ENCODE measurements at regions not wholly inside any gene's neighbourhood (a gene's known extent, or its start where the extent isn't known, plus 50 kb on each side); places are given as distances from the start of the nearest gene placed in this dataset.

DNA sequence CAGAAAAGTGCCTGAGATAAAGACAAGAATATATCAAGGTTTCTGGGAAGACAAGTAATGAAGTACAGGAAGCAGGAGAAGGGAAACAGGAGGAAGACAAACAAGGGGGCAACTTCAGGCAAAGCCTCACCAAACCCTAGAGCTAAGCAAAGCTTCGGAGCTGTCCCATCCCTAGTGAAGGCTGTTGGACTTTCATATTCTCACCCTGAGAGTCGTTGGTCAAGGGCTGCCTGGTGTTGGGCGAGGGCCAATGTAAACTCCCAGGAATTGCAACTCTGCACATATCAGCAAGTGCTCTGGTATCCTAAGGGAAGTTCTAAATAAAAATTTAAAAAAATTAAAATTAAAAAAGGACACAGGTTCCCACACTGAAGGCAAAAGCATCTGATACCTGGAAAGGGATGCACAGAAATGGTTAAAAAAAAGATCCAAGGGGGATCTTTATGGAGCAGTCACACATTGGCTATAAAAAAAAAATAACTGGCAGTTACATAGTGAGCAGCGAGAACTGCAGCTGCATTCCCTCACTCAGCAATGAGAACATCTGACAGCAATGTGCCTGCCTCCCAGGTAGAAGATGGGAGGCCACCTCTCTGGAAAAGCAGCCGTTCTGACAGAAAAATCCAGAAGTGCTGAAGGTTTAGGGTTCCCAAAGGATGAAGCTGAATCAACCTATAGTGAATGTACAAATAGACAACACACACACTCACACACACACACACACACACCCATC is 304.7 kb downstream of the WDR11 start:
- in situ Hi-C loops (cut with MboI; ENCODE audit: low pct_unique_long_range_greater_than_20kb, low sequenced_read_pairs, unreplicated experiment), result no loop called here
- DNase-seq (ENCODE audit: low spot score), result no peak
- TF ChIP-seq, protein P1, sequence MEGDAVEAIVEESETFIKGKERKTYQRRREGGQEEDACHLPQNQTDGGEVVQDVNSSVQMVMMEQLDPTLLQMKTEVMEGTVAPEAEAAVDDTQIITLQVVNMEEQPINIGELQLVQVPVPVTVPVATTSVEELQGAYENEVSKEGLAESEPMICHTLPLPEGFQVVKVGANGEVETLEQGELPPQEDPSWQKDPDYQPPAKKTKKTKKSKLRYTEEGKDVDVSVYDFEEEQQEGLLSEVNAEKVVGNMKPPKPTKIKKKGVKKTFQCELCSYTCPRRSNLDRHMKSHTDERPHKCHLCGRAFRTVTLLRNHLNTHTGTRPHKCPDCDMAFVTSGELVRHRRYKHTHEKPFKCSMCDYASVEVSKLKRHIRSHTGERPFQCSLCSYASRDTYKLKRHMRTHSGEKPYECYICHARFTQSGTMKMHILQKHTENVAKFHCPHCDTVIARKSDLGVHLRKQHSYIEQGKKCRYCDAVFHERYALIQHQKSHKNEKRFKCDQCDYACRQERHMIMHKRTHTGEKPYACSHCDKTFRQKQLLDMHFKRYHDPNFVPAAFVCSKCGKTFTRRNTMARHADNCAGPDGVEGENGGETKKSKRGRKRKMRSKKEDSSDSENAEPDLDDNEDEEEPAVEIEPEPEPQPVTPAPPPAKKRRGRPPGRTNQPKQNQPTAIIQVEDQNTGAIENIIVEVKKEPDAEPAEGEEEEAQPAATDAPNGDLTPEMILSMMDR (IDR thresholded peaks at IDR 0.05; ENCODE audit: extremely low read depth, insufficient read depth, missing control alignments), result no peak

DNA sequence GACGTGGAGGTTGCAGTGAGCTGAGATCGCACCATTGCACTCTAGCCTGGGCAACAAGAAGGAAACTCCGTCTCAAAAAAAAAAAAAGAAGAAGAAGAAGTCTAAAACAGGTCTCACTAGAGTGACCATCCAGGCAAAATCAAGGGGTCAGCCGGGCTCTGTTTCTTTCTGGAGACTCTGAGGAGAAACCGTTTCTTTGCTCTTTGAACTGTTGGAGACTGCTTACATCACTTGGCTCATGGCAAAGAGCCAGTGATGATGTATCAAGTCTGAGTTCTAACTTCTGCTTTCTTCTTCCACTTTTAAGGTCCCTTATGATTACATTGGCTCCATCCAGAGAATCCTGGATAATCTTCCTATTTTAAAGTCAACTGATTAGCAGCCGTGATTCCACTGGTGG is 306.8 kb downstream of the WDR11 start:
- DNase-seq (ENCODE audit: low spot score), result no peak
- TF ChIP-seq, protein P1 (IDR thresholded peaks at IDR 0.05; ENCODE audit: extremely low read depth, insufficient read depth, missing control alignments), result no peak
- in situ Hi-C loops (cut with MboI; ENCODE audit: low pct_unique_long_range_greater_than_20kb, low sequenced_read_pairs, unreplicated experiment), result no loop called here

DNA sequence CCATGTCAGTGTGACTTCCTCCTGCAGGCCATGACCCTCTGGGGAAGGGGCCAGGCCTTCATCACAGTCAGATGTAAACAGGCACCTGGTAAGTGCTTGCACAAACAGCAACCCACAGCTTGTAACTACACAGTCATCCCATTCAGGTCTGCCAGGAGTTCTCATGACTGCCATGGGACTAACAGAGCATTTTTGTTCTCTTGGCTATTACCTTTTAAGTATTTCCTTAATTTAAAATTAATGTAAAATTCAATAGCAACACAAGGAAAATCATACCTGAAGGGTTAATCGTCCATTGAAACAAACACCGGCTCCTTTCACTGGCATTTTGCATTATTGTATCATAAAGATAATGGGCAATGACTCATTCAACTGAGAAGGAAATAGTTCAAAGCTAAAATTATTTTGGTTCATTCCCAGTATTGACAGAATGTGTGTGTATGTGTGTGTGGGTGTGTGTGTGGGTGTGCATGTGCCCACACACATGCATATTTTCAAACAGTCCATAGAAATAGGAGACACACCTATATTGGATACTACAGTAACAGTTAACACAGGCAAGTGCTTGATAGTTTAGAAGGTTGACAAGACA is 307.9 kb downstream of the WDR11 start:
- no peak for DNase-seq (ENCODE audit: low spot score)
- in situ Hi-C loops (cut with MboI; ENCODE audit: low pct_unique_long_range_greater_than_20kb, low sequenced_read_pairs, unreplicated experiment), result no loop called here
- TF ChIP-seq, protein P1 (IDR thresholded peaks at IDR 0.05; ENCODE audit: extremely low read depth, insufficient read depth, missing control alignments), result no peak

DNA sequence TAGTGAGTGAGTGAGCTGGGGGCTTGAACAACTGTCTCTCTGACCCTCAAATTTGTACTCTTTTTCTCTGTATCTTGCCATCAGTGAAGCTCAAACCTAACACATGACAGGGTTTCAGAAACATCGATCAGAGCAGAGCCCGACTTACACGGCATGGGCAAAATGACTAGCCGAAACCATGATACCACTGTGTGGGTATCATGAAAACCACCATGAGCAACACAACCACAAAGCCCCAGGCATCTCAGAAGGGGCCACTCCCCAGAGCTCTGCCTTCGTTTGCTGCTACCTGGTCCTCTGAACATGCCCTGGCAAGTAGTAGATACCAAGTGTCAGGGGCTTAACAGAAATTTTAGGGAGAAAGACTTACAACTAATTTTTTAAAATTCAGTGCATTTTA is 308.5 kb downstream of the WDR11 start:
- in situ Hi-C loops (cut with MboI; ENCODE audit: low pct_unique_long_range_greater_than_20kb, low sequenced_read_pairs, unreplicated experiment), result no loop called here
- no peak for DNase-seq (ENCODE audit: low spot score)
- TF ChIP-seq, protein P1 (IDR thresholded peaks at IDR 0.05; ENCODE audit: extremely low read depth, insufficient read depth, missing control alignments), result no peak

DNA sequence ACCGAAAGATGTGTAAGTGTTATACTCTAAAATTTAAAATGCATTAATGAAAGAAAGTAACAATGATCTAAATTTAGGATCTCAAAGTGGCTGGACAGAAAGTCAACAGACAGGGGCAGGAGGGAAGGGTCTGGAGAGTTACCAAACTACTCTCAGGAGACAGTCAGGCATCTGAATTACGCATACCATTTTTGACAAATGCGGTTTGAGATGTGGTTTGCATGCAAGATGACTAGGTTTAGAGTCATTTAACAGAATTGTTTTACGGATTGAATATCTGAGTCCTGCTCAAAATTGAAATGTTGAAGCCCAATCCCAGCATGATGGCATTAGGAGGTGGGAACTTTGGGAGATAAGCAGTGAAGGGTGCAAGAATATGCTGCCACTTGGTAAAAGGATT is 314.1 kb downstream of the WDR11 start:
- in situ Hi-C loops (cut with MboI; ENCODE audit: low pct_unique_long_range_greater_than_20kb, low sequenced_read_pairs, unreplicated experiment), result no loop called here
- DNase-seq (ENCODE audit: low spot score), result no peak
- TF ChIP-seq, protein P1 (IDR thresholded peaks at IDR 0.05; ENCODE audit: extremely low read depth, insufficient read depth, missing control alignments), result no peak

DNA sequence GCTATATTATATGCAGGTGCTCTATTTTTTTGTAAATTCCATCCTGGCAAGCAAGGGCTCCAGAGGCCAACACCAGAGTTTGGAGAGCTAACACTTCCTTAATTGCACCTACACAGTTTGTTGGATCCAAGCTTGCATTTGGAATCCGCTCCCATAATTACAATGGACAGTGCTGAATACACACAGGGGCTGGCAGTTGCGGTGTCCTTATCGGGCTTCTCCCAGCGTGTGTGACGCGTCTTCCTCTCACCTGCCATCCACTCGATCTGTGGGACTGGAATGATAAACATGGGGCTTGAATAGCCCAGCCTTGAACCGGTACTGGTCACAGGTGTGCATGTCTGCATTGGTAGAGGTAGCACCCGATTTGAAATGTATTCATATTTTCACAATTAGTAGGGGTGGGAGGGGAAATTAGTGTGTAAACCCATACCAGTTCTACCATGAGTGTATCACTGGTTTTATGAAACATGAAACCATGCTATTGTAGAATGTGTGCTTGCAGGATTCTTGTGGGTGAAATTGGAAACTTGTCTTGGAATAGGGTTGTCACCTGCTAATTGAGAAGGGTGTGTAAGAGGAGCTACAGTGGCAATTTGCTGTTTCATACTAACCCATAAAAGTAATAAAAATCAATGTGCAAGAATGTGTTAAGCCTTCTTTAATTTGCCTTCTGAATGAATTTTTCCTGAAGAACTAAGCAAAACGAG is 316.5 kb downstream of the WDR11 start:
- in situ Hi-C loops (cut with MboI; ENCODE audit: low pct_unique_long_range_greater_than_20kb, low sequenced_read_pairs, unreplicated experiment), result no loop called here
- DNase-seq (ENCODE audit: low spot score), result no peak
- TF ChIP-seq, protein P1 (IDR thresholded peaks at IDR 0.05; ENCODE audit: extremely low read depth, insufficient read depth, missing control alignments), result no peak
